ENCODE measurements at regions not wholly inside any gene's neighbourhood (a gene's known extent, or its start where the extent isn't known, plus 50 kb on each side); places are given as distances from the start of the nearest gene placed in this dataset.

DNA sequence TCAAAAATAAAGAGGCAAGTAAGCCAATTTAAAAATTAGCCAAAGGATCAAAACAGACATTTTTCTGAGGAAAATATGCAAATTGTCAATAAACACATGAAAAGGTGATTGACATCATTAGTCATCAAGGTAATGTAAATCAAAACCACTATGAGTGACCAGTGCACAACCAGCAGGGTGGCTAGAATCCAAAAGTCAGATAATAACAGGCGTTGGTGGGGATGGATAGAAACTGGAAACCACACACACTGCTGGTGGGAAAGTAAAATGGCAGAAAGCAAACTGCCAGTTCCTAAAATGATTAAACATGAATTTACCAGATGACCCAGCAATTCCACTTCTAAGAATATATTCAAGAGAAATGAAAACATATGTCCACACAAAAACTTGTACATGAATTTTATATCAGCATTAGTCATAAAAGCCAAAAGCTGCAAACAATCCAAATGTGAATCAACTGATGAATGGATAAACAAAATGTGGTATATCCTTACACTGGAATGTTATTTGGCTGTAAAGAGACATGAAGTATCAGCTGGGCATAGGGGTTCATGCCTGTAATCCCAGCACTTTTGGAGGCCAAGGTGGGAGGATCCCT lies 74.8 kb upstream of the MBOAT1 start:
- TF ChIP-seq CTCF (IDR thresholded peaks at IDR 0.05; ENCODE audit: low read depth, low read length) (no peak), EZH2phosphoT487 (IDR thresholded peaks at IDR 0.05; ENCODE audit: low read depth) (no peak)
